ENCODE measurements at regions not wholly inside any gene's neighbourhood (a gene's known extent, or its start where the extent isn't known, plus 50 kb on each side); places are given as distances from the start of the nearest gene placed in this dataset.

GRCh38 chr2:49804111-49804510 is 649.8 kb upstream of the FSHR start:
- TF ChIP-seq POLR2A (IDR thresholded peaks at IDR 0.05) (no peak), CTCF (IDR thresholded peaks at IDR 0.05) (no peak)

Data from thyroid gland (tissue), 4 donors.